ENCODE measurements at regions not wholly inside any gene's neighbourhood (a gene's known extent, or its start where the extent isn't known, plus 50 kb on each side); places are given as distances from the start of the nearest gene placed in this dataset.

DNA sequence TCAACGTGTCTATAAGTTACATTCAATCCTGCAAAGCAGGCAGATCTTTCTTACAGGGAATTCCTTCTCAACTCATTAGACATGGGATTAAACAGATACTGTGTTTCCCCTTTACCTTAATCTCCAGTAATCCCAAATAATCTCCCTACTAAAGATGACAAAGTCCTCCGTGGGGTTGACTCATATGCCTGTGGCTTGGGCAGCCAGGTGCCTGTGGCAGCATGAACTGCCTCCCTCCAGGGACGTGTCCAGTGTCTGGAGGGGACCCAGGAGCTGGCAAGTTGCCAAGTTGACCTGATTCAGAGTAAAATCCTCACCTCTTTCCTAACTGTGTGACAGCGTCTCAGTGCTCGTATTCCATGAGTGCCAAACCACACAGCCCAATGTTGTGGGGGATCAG, 94.6 kb upstream of the PTCH1 start:
- no peak for DNase-seq (ENCODE audit: low spot score)
- TF ChIP-seq, protein P1, sequence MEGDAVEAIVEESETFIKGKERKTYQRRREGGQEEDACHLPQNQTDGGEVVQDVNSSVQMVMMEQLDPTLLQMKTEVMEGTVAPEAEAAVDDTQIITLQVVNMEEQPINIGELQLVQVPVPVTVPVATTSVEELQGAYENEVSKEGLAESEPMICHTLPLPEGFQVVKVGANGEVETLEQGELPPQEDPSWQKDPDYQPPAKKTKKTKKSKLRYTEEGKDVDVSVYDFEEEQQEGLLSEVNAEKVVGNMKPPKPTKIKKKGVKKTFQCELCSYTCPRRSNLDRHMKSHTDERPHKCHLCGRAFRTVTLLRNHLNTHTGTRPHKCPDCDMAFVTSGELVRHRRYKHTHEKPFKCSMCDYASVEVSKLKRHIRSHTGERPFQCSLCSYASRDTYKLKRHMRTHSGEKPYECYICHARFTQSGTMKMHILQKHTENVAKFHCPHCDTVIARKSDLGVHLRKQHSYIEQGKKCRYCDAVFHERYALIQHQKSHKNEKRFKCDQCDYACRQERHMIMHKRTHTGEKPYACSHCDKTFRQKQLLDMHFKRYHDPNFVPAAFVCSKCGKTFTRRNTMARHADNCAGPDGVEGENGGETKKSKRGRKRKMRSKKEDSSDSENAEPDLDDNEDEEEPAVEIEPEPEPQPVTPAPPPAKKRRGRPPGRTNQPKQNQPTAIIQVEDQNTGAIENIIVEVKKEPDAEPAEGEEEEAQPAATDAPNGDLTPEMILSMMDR (IDR thresholded peaks at IDR 0.05; ENCODE audit: extremely low read depth, missing control alignments): no peak

DNA sequence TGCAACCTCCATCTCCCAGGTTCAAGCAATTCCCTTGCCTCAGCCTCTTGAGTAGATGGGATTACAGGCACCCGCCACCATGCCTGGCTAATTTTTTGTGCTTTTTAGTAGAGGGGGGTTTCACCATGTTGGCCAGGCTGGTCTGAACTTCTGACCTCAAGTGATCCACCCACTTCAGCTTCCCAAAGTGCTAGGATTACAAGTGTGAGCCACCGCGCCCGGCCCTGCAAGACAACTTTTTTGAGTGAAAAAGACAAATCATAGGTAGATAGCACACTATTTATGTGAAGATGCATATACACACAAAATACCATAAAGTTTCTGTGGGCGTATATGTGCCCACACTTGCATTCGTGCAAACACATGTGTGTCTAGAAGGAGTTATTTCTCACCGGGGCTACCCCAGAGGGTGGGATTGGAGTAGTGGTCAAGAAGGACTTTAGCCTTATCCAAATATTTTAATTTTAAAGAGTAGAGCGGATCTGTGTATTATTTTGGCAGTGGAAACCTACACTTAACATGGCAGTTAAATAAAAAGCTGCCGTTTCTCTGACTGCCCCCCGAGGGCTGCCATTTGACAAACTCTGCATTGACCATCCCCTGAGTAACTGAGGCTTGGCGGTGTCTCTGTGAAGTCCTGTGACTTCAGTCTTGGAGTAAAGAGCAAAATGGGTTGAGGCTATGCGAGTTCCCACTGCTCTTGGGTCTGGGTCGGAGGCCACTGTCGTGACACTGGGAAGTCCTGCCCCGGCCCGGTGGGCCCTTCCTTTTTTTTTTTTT, 93.4 kb upstream of the PTCH1 start:
- no peak for DNase-seq (ENCODE audit: low spot score)
- TF ChIP-seq, protein P1 (IDR thresholded peaks at IDR 0.05; ENCODE audit: extremely low read depth, missing control alignments): no peak

DNA sequence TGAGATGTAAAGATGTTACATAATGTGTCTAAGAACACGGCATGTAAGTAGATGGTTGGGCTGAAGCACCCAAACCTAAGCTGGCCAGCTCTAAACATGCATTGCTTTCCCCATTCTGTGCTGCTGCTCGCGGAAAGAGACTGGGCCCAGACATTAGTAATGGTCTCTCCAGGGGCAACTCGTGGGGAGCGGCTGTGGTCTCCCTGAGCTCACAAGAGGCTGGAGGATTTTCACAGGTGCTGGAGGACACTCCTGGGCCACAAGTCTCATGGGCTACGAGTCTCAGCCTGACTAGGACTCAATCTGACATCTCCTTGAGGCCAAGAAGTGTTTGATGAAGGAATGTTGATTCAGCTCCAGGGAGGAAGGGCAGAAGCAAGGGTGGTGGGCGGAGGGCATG, 92.7 kb upstream of the PTCH1 start:
- TF ChIP-seq, protein P1 (IDR thresholded peaks at IDR 0.05; ENCODE audit: extremely low read depth, missing control alignments): no peak
- DNase-seq (ENCODE audit: low spot score): no peak

DNA sequence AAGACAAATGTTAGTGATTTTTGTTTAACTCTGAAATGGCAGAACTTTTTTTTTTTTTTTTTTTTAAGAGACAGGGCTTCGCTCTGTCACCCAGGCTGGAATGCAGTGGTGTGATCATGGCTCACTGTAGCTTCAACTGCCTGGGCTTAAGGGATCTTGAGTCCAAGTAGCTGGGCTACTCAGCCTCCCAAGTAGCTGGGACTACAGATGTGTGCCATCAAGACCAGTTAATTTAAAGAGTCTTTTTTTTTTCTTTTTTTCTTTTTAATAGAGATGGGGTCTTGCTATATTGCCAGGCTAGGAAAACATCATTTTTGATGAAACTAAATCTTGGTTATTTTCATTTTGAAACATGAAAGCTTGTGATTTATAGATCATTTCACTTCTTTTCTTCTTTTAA, 91.6 kb upstream of the PTCH1 start:
- DNase-seq (ENCODE audit: low spot score): no peak
- TF ChIP-seq, protein P1 (IDR thresholded peaks at IDR 0.05; ENCODE audit: extremely low read depth, missing control alignments): no peak

DNA sequence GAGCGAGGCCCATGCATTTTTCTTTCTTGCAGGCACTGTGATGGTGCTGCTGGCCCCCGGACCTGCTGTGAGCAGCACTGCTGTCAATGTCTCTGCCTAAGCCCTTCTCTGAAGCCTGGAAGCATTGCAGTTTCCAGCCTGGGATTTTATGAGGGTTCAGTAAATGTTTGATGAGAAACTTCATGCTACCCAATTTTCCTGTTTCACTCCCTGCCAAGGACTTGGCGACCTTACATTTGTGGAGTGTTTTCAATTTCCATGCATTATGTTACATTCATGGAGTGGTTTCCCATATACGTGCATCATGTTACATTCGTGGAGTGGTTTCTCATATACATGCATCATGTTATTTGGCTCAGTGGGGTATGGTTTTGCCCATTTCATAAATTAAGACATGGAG, 90.7 kb upstream of the PTCH1 start:
- TF ChIP-seq, protein P1 (IDR thresholded peaks at IDR 0.05; ENCODE audit: extremely low read depth, missing control alignments): no peak
- no peak for DNase-seq (ENCODE audit: low spot score)

DNA sequence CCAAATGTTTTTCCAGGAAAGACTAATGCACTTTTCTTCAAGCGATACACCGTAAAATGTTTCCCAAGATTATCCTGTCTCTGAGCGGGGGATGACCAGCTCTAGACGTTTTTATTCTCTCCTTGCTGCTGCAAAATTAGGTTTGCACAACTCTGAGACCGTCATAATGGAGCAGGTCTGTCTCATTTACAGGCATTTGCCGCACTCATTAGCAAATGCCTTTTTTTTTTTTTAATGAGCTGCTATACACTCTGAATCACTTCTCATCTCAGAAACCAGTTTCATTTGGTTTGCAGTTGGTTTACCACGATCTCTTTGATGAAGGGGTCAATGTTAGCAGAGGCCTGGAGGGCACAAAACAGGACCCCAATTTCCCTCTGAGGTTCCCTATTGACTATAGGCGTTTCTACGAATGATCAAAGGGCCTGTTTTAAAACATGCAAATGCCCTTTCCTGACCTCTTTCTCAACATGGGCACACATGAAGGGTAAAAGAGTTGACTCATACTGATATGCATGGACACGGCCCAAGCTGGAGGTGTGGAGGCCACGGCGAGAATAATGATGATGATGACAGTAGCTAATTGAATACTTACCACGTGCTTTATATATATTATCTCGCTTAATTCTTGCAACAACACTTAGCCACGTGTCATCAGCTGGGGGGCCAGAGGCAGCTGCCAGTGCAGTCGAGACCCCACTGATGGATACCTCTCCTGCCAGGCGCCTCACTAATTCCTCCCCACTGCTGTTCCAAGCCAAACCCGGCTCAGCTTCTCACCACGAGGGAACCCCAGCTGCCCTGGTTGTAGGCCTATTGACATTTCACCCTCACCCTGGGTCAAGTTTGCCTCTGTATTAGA, 89.9 kb upstream of the PTCH1 start:
- DNase-seq (ENCODE audit: low spot score): no peak
- TF ChIP-seq, protein P1 (IDR thresholded peaks at IDR 0.05; ENCODE audit: extremely low read depth, missing control alignments): no peak

Measured in GM20000 (cell line).